Endothelial cell of umbilical vein (primary cell): ENCODE measurements at regions not wholly inside any gene's neighbourhood (a gene's known extent, or its start where the extent isn't known, plus 50 kb on each side); places are given as distances from the start of the nearest gene placed in this dataset.

ENCODE experiments used
- BruUV-seq: library from RNA; stranded (reverse); fragments of 400-500 nt; replicated peaks from 2 replicates; lab custom pipeline; 2021; lab: Mats Ljungman, UMichigan
- CTCF ChIA-PET: fragments of 300-600, 350-600 bp; sonication (Branson Sonifier 250); formaldehyde crosslinking; loops from one replicate; lab custom pipeline; 2021; ENCODE audit warnings: antibody characterized with exemption, inconsistent platforms; lab: Charles Lee
- POLR2A ChIA-PET: fragments of 300-600, 350-600 bp; sonication (Branson Sonifier 250); formaldehyde crosslinking; loops from one replicate; lab custom pipeline; 2021; ENCODE audit warnings: antibody characterized with exemption, inconsistent platforms; lab: Charles Lee
- DNase-seq: peaks from one replicate; pipeline ENCODE4 v3.0.0-alpha.2; 2011; ENCODE audit warnings: low read depth, low spot score
- FAIRE-seq: peaks from 2 replicates; lab custom pipeline; 2011; peaks lifted over from hg19 to GRCh38; lab: Jason Lieb, UNC
- H2AFZ ChIP-seq: 2 replicates; pipeline ENCODE4 v1.6.0; 2012; ENCODE audit warnings: low read depth, low read length, control low read depth, inconsistent platforms
- H3K27ac ChIP-seq: 2 replicates; pipeline ENCODE4 v1.5.1; 2011; ENCODE audit warnings: low read depth, mild to moderate bottlenecking, control low read depth, low read length, moderate library complexity; ENCODE audit not compliant: insufficient read depth
- H3K27me3 ChIP-seq, 2 experiments: 2 replicates each; pipeline versions ENCODE4 v1.6.0 to v1.6.1; 2011; ENCODE audit warnings: low read length in 2 of 2, mixed read lengths in 1 of 2; ENCODE audit not compliant: control insufficient read depth in 2 of 2, insufficient read depth in 2 of 2
- H3K36me3 ChIP-seq, 2 experiments: 2 replicates in 1 of 2; 3 replicates in 1 of 2; pipeline ENCODE4 v1.5.1; 2011; ENCODE audit warnings: low read length in 2 of 2, mild to moderate bottlenecking in 1 of 2, moderate library complexity in 1 of 2; ENCODE audit not compliant: control insufficient read depth in 2 of 2, insufficient read depth in 2 of 2; ENCODE audit errors: extremely low read depth in 1 of 2
- H3K4me1 ChIP-seq: 3 replicates; pipeline ENCODE4 v1.5.1; 2011; ENCODE audit warnings: mild to moderate bottlenecking, low read length; ENCODE audit not compliant: control insufficient read depth, insufficient read depth; ENCODE audit errors: extremely low read depth
- H3K4me2 ChIP-seq: 2 replicates; pipeline ENCODE4 v1.6.1; 2011; ENCODE audit warnings: low read length, control low read depth, mixed read lengths; ENCODE audit not compliant: insufficient read depth
- H3K4me3 ChIP-seq, 3 experiments: fragments of 200-600 bp in 1 of 3; sonication (generic), shearing (Covaris generic) in 1 of 3; replicated peaks in 1 of 3; 2 replicates each; pipeline ENCODE4 v1.5.1; 2011 to 2016; ENCODE audit warnings: control low read depth in 3 of 3, low read length in 3 of 3, mild to moderate bottlenecking in 2 of 3, inconsistent platforms in 1 of 3, low read depth in 1 of 3, moderate library complexity in 1 of 3; ENCODE audit not compliant: insufficient read depth in 1 of 3
- H3K79me2 ChIP-seq: 2 replicates; pipeline ENCODE4 v1.6.0; 2012; ENCODE audit warnings: low read length, inconsistent platforms; ENCODE audit not compliant: control insufficient read depth, insufficient read depth
- H3K9ac ChIP-seq: replicated peaks from 2 replicates; pipeline ENCODE3; 2011; ENCODE audit warnings: low read length, control low read depth; ENCODE audit not compliant: insufficient read depth; ENCODE audit errors: extremely low read depth
- H3K9me1 ChIP-seq: replicated peaks from 3 replicates; pipeline ENCODE4 v1.6.0; 2011; ENCODE audit warnings: mild to moderate bottlenecking, low read length; ENCODE audit not compliant: control insufficient read depth, insufficient read depth; ENCODE audit errors: extremely low read depth
- H3K9me3 ChIP-seq: replicated peaks from 2 replicates; pipeline ENCODE4 v1.5.1; 2012; ENCODE audit warnings: low read length, inconsistent platforms; ENCODE audit not compliant: control insufficient read depth, insufficient read depth
- H4K20me1 ChIP-seq: replicated peaks from 2 replicates; pipeline ENCODE3; 2011; ENCODE audit warnings: mild to moderate bottlenecking, low read length; ENCODE audit not compliant: control insufficient read depth, insufficient read depth; ENCODE audit errors: extremely low read depth
- EZH2 ChIP-seq: IDR thresholded peaks from 2 replicates; pipeline ENCODE4 v1.6.1; 2012; ENCODE audit warnings: borderline replicate concordance, low read depth, mild to moderate bottlenecking, moderate library complexity, low read length, inconsistent platforms; ENCODE audit not compliant: severe bottlenecking
- FOS ChIP-seq: IDR thresholded peaks from 2 replicates; pipeline ENCODE4 v1.6.1; 2011; ENCODE audit warnings: mild to moderate bottlenecking, low read length, moderate library complexity, borderline replicate concordance; ENCODE audit not compliant: insufficient read depth
- GATA2 ChIP-seq: IDR thresholded peaks from 2 replicates; pipeline ENCODE4 v1.7.0; 2011; ENCODE audit warnings: low read depth, mild to moderate bottlenecking, moderate library complexity, mixed read lengths, low read length; ENCODE audit not compliant: insufficient read length, insufficient read depth
- JUN ChIP-seq: IDR thresholded peaks from 2 replicates; pipeline ENCODE4 v1.6.1; 2011; ENCODE audit warnings: borderline replicate concordance, low read depth; ENCODE audit not compliant: insufficient read length, insufficient read depth
- MYC ChIP-seq: IDR thresholded peaks from one replicate; pipeline ENCODE4 v1.6.1; 2011; ENCODE audit warnings: mild to moderate bottlenecking, low read depth, low read length
- POLR2A ChIP-seq: IDR thresholded peaks from 2 replicates; pipeline ENCODE4 v1.6.1; 2012; ENCODE audit warnings: low read depth, mild to moderate bottlenecking, control low read depth, low read length
- POLR2AphosphoS5 ChIP-seq: IDR thresholded peaks from 2 replicates; pipeline ENCODE4 v1.6.1; 2012; ENCODE audit warnings: low read depth, mild to moderate bottlenecking, control low read depth, low read length, moderate library complexity; ENCODE audit not compliant: insufficient read depth
- dilution Hi-C: fragments of 300-500 bp; cut with MboI; formaldehyde crosslinking; loops from one replicate; pipeline ENCODE4 v1.15.0; 2019; ENCODE audit warnings: low sequenced_read_pairs; ENCODE audit not compliant: extremely low pct_ligation_motif_present
- intact Hi-C: fragments of 100-400 bp; cut with micrococcal nuclease; formaldehyde crosslinking; loops from one replicate; pipeline ENCODE4 v1.10.0; 2022
- TF ChIP-seq, protein P1 (sequence below): IDR thresholded peaks from 2 replicates; pipeline ENCODE4 v1.6.1; 2011; ENCODE audit not compliant: insufficient read depth, insufficient read length
- TF ChIP-seq, protein P2 (sequence below), 2 donors: IDR thresholded peaks; 1 replicate in 1 of 2; 2 replicates in 1 of 2; pipeline ENCODE4 v1.5.1; 2011; ENCODE audit warnings: low read length in 2 of 2, mild to moderate bottlenecking in 2 of 2, moderate library complexity in 2 of 2, control low read depth in 1 of 2, inconsistent platforms in 1 of 2, low read depth in 1 of 2; ENCODE audit not compliant: insufficient read depth in 1 of 2; ENCODE audit errors: extremely low read depth in 1 of 2

DNA sequence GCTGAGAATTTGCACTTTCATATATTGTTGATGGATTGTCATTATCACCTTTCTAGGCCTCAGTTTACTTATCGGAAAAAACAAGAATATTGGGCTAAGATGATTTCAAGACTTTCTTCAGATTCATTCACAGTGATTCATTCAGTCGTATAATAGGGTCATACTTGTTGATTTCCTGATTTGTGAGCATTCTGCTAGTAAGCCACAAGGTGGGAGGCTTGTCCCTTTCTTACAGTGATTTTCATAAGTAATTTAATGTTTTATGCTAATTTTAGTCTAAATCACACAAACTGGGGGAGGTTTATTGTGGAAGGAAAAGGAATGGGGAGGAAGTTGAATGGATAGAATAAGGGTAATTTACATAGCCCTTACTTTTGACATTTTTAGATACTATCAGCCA lies 126.8 kb upstream of the GOLGA6L4 start:
- FAIRE-seq (no peak), DNase-seq (no peak)
- H3K36me3 ChIP-seq, result no peaks in the 10 kb centered on the region
- H3K4me3 ChIP-seq, result no peak overlapping the region
- no peaks in the 10 kb centered on the region for H4K20me1 ChIP-seq
- BruUV-seq, result no TSS peak
- POLR2A ChIA-PET, result no interaction called here
- no peak overlapping the region for H2AFZ ChIP-seq
- no peaks in the 10 kb centered on the region for H3K27me3 ChIP-seq
- no peak overlapping the region for H3K27ac ChIP-seq
- intact Hi-C loops (no loop called here), dilution Hi-C loops (no loop called here)
- TF ChIP-seq MYC (no peak), EZH2 (no peak), POLR2AphosphoS5 (no peak), GATA2 (no peak), JUN (no peak), FOS (no peak), POLR2A (no peak)
- TF ChIP-seq, protein P1, sequence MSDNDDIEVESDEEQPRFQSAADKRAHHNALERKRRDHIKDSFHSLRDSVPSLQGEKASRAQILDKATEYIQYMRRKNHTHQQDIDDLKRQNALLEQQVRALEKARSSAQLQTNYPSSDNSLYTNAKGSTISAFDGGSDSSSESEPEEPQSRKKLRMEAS, result no peak
- TF ChIP-seq, protein P2, sequence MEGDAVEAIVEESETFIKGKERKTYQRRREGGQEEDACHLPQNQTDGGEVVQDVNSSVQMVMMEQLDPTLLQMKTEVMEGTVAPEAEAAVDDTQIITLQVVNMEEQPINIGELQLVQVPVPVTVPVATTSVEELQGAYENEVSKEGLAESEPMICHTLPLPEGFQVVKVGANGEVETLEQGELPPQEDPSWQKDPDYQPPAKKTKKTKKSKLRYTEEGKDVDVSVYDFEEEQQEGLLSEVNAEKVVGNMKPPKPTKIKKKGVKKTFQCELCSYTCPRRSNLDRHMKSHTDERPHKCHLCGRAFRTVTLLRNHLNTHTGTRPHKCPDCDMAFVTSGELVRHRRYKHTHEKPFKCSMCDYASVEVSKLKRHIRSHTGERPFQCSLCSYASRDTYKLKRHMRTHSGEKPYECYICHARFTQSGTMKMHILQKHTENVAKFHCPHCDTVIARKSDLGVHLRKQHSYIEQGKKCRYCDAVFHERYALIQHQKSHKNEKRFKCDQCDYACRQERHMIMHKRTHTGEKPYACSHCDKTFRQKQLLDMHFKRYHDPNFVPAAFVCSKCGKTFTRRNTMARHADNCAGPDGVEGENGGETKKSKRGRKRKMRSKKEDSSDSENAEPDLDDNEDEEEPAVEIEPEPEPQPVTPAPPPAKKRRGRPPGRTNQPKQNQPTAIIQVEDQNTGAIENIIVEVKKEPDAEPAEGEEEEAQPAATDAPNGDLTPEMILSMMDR (IDR thresholded peaks at IDR 0.05; ENCODE audit: extremely low read depth in 1 of 2, insufficient read depth in 1 of 2, low read depth in 1 of 2, low read length in 2 of 2), result no peak
- no peaks in the 10 kb centered on the region for H3K9me1 ChIP-seq
- no peaks in the 10 kb centered on the region for H3K79me2 ChIP-seq
- H3K9ac ChIP-seq, result no peak overlapping the region
- CTCF ChIA-PET, result no interaction called here
- no peak overlapping the region for H3K4me2 ChIP-seq
- H3K4me1 ChIP-seq, result no peaks in the 10 kb centered on the region
- no peaks in the 10 kb centered on the region for H3K9me3 ChIP-seq
